ENCODE measurements at regions not wholly inside any gene's neighbourhood (a gene's known extent, or its start where the extent isn't known, plus 50 kb on each side); places are given as distances from the start of the nearest gene placed in this dataset.

GRCh38 chr7:52862321-52862720 lies 173.1 kb upstream of the POM121L12 start:
- TF ChIP-seq, protein P1, sequence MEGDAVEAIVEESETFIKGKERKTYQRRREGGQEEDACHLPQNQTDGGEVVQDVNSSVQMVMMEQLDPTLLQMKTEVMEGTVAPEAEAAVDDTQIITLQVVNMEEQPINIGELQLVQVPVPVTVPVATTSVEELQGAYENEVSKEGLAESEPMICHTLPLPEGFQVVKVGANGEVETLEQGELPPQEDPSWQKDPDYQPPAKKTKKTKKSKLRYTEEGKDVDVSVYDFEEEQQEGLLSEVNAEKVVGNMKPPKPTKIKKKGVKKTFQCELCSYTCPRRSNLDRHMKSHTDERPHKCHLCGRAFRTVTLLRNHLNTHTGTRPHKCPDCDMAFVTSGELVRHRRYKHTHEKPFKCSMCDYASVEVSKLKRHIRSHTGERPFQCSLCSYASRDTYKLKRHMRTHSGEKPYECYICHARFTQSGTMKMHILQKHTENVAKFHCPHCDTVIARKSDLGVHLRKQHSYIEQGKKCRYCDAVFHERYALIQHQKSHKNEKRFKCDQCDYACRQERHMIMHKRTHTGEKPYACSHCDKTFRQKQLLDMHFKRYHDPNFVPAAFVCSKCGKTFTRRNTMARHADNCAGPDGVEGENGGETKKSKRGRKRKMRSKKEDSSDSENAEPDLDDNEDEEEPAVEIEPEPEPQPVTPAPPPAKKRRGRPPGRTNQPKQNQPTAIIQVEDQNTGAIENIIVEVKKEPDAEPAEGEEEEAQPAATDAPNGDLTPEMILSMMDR (IDR thresholded peaks at IDR 0.05) = no peak
- TF ChIP-seq POLR2A (IDR thresholded peaks at IDR 0.05; ENCODE audit: low read depth) = no peak
- TF ChIP-seq EP300 (IDR thresholded peaks at IDR 0.05) = no peak
